ENCODE measurements at regions not wholly inside any gene's neighbourhood (a gene's known extent, or its start where the extent isn't known, plus 50 kb on each side); places are given as distances from the start of the nearest gene placed in this dataset.

- Histone ChIP-seq H3K27ac (no peak overlapping the region), H3K27me3 (no peaks in the 10 kb centered on the region), H3K9me3 (ENCODE audit: low read depth) (no peaks in the 10 kb centered on the region), H3K36me3 (no peaks in the 10 kb centered on the region), H3K4me1 (ENCODE audit: low read depth) (no peaks in the 10 kb centered on the region), H3K4me3 (no peak overlapping the region)
- TF ChIP-seq CTCF (IDR thresholded peaks at IDR 0.05; ENCODE audit: low read depth, low read length) = no peak
- DNase-seq (ENCODE audit: low read depth in 1 of 2, low spot score in 1 of 2) = no peak
These were observed 168.2 kb downstream of the TEX29 start for GRCh38 chr13:111488486-111489132.

GRCh38 chr13:111489301-111489700 lies 168.9 kb downstream of the TEX29 start:
- no peaks in the 10 kb centered on the region for H3K36me3 ChIP-seq
- no peaks in the 10 kb centered on the region for H3K9me3 ChIP-seq (ENCODE audit: low read depth)
- H3K4me3 ChIP-seq = no peak overlapping the region
- H3K27ac ChIP-seq = no peak overlapping the region
- H3K4me1 ChIP-seq (ENCODE audit: low read depth) = no peaks in the 10 kb centered on the region
- DNase-seq (ENCODE audit: low read depth in 1 of 2, low spot score in 1 of 2) = no peak
- TF ChIP-seq CTCF (IDR thresholded peaks at IDR 0.05; ENCODE audit: low read depth, low read length) = no peak
- H3K27me3 ChIP-seq = no peaks in the 10 kb centered on the region

- no peaks in the 10 kb centered on the region for H3K9me3 ChIP-seq (ENCODE audit: low read depth)
- H3K27me3 ChIP-seq = no peaks in the 10 kb centered on the region
- DNase-seq (ENCODE audit: low read depth in 1 of 2, low spot score in 1 of 2) = no peak
- no peaks in the 10 kb centered on the region for H3K4me1 ChIP-seq (ENCODE audit: low read depth)
- TF ChIP-seq CTCF (IDR thresholded peaks at IDR 0.05; ENCODE audit: low read depth, low read length) = no peak
- no peak overlapping the region for H3K4me3 ChIP-seq
- H3K27ac ChIP-seq = no peak overlapping the region
- H3K36me3 ChIP-seq = no peaks in the 10 kb centered on the region
These were observed 170.2 kb downstream of the TEX29 start for GRCh38 chr13:111490611-111491010.

- no peaks in the 10 kb centered on the region for H3K4me1 ChIP-seq (ENCODE audit: low read depth)
- H3K9me3 ChIP-seq (ENCODE audit: low read depth) = no peaks in the 10 kb centered on the region
- no peak overlapping the region for H3K27ac ChIP-seq
- TF ChIP-seq CTCF (IDR thresholded peaks at IDR 0.05; ENCODE audit: low read depth, low read length) = no peak
- no peaks in the 10 kb centered on the region for H3K27me3 ChIP-seq
- no peaks in the 10 kb centered on the region for H3K36me3 ChIP-seq
- no peak for DNase-seq (ENCODE audit: low read depth in 1 of 2, low spot score in 1 of 2)
- H3K4me3 ChIP-seq = no peak overlapping the region
These were observed 170.6 kb downstream of the TEX29 start for GRCh38 chr13:111491021-111491420.

GRCh38 chr13:111491659-111492058 lies 171.2 kb downstream of the TEX29 start:
- H3K27ac ChIP-seq = no peak overlapping the region
- no peaks in the 10 kb centered on the region for H3K9me3 ChIP-seq (ENCODE audit: low read depth)
- TF ChIP-seq CTCF (IDR thresholded peaks at IDR 0.05; ENCODE audit: low read depth, low read length) = no peak
- H3K4me1 ChIP-seq (ENCODE audit: low read depth) = no peaks in the 10 kb centered on the region
- H3K27me3 ChIP-seq = no peaks in the 10 kb centered on the region
- DNase-seq (ENCODE audit: low read depth in 1 of 2, low spot score in 1 of 2) = no peak
- H3K36me3 ChIP-seq = no peaks in the 10 kb centered on the region
- no peak overlapping the region for H3K4me3 ChIP-seq

Data from cardiac muscle cell (in vitro differentiated cells and primary cell).